Ishikawa (cell line): ENCODE measurements at regions not wholly inside any gene's neighbourhood (a gene's known extent, or its start where the extent isn't known, plus 50 kb on each side); places are given as distances from the start of the nearest gene placed in this dataset.

Experiments used
- CEBPB ChIP-seq: IDR thresholded peaks from 2 replicates; pipeline ENCODE4 v1.6.1; 2012
- CREB1 ChIP-seq: IDR thresholded peaks from 2 replicates; pipeline ENCODE4 v1.6.1; 2012; ENCODE audit warnings: low read depth
- EGR1 ChIP-seq: IDR thresholded peaks from 2 replicates; pipeline ENCODE4 v1.6.1; 2012
- EP300 ChIP-seq: IDR thresholded peaks from 2 replicates; pipeline ENCODE4 v1.6.1; 2012; ENCODE audit warnings: borderline replicate concordance
- FOXM1 ChIP-seq: IDR thresholded peaks from 2 replicates; pipeline ENCODE4 v1.6.1; 2012; ENCODE audit warnings: low read depth, borderline replicate concordance
- MAX ChIP-seq: IDR thresholded peaks from 2 replicates; pipeline ENCODE4 v1.6.1; 2012
- NFIC ChIP-seq: IDR thresholded peaks from 2 replicates; pipeline ENCODE4 v1.6.1; 2012
- RAD21 ChIP-seq: IDR thresholded peaks from 2 replicates; pipeline ENCODE4 v1.6.1; 2012; ENCODE audit warnings: low read depth
- REST ChIP-seq: IDR thresholded peaks from 2 replicates; pipeline ENCODE4 v1.6.1; 2012; ENCODE audit warnings: low read depth, mild to moderate bottlenecking
- TAF1 ChIP-seq: IDR thresholded peaks from 2 replicates; pipeline ENCODE4 v1.6.1; 2012; ENCODE audit warnings: low read depth, mild to moderate bottlenecking
- TCF12 ChIP-seq: IDR thresholded peaks from 2 replicates; pipeline ENCODE4 v1.6.1; 2012; ENCODE audit warnings: low read depth
- TEAD4 ChIP-seq: IDR thresholded peaks from 2 replicates; pipeline ENCODE4 v1.6.1; 2012
- USF1 ChIP-seq: IDR thresholded peaks from 2 replicates; pipeline ENCODE4 v1.6.1; 2012
- YY1 ChIP-seq: IDR thresholded peaks from 2 replicates; pipeline ENCODE4 v1.6.1; 2012; ENCODE audit warnings: low read depth
- ZBTB7A ChIP-seq: IDR thresholded peaks from 2 replicates; pipeline ENCODE4 v1.6.1; 2012; ENCODE audit warnings: low read depth

- TF ChIP-seq CREB1 (no peak), EGR1 (no peak), NFIC (no peak)
These were observed 255.4 kb upstream of the MVB12B start for GRCh38 chr9:126071076-126071750.

- TF ChIP-seq USF1, result no peak
- no peak for TF ChIP-seq RAD21
- TF ChIP-seq MAX, result no peak
- TF ChIP-seq YY1, result no peak
- no peak for TF ChIP-seq NFIC
- TF ChIP-seq REST, result no peak
- no peak for TF ChIP-seq ZBTB7A
- no peak for TF ChIP-seq TCF12
- TF ChIP-seq EGR1, result no peak
- no peak for TF ChIP-seq TAF1
- no peak for TF ChIP-seq CEBPB
- no peak for TF ChIP-seq FOXM1
- no peak for TF ChIP-seq TEAD4
- TF ChIP-seq EP300, result no peak
- TF ChIP-seq CREB1, result no peak
These were observed 246.0 kb upstream of the MVB12B start for GRCh38 chr9:126080641-126081040.

GRCh38 chr9:126081746-126082145, 244.9 kb upstream of the MVB12B start:
- no peak for TF ChIP-seq USF1
- TF ChIP-seq EP300, result no peak
- no peak for TF ChIP-seq YY1
- no peak for TF ChIP-seq RAD21
- TF ChIP-seq EGR1, result no peak
- TF ChIP-seq TEAD4, result no peak

GRCh38 chr9:126084008-126084407, 242.6 kb upstream of the MVB12B start:
- TF ChIP-seq TEAD4 (no peak), USF1 (no peak), ZBTB7A (no peak), CREB1 (no peak), EGR1 (no peak), MAX (no peak), RAD21 (no peak), YY1 (no peak), TCF12 (no peak), NFIC (no peak), FOXM1 (no peak), EP300 (no peak), REST (no peak), CEBPB (no peak)

GRCh38 chr9:126084696-126085095, 241.9 kb upstream of the MVB12B start:
- TF ChIP-seq YY1 (no peak), CEBPB (no peak), RAD21 (no peak), MAX (no peak), USF1 (no peak), NFIC (no peak), TAF1 (no peak), EP300 (no peak)
